NOMO-1 (cell line): ENCODE measurements at regions not wholly inside any gene's neighbourhood (a gene's known extent, or its start where the extent isn't known, plus 50 kb on each side); places are given as distances from the start of the nearest gene placed in this dataset.
"Not testable (repeated sequence)": the region's sequence is repeated elsewhere in the genome, so short reads cannot be mapped to it uniquely, and the experiment has no call there.

Source experiments
- DNase-seq, 2 experiments: peaks; one replicate each; lab custom pipeline; 2025; ENCODE audit not compliant: unreplicated experiment in 2 of 2; lab: John Stamatoyannopoulos, UW

GRCh38 chrX:47302396-47302795 is 68.0 kb upstream of the ZNF157 start:
- no peak for DNase-seq

- DNase-seq = not testable (repeated sequence)
These were observed 63.8 kb upstream of the ZNF157 start for GRCh38 chrX:47306471-47307023.

DNA sequence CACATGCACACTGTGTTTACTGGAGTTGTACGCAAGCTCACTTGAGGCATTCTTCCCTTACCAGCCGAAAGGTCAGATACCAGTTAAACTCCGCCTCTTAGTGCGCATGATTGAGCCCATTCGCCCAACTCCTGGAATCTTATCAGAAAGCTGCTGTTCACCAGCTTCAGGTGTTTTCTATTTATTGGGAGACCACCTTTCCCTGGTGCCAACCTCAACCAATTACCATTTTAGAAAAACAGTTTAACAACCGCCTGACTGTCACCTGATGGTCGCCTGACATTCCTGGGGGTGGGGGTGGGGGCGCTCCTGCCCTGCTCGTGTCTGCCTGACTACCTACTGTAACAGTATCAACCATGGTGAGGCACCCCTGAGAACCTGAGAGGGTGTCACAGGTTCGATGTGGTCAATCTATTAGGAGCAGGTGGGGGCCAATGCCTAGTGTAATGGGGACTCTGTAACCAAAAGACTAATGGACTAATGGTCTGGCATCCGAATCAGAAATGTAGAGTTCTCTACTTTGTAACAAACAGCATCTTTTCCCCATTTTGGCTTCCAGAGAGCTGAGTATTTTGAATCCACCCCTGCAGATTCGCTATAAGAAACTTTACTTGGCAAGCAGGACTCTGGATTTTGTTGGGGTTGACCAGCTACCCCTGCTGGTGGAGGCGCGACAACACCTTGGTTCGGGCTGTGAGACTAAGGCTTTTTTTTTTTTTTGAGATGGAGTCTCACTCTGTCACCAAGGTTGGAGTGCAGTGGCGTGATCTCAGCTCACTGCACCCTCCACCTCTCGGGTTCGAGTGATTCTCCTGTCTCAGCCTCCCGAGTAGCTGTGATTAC is 58.2 kb upstream of the ZNF157 start:
- peak; percentile 41 to 56 for DNase-seq

GRCh38 chrX:47313056-47313455 is 57.3 kb upstream of the ZNF157 start:
- no peak for DNase-seq

GRCh38 chrX:47316276-47317025 is 53.9 kb upstream of the ZNF157 start:
- no peak for DNase-seq
